ENCODE measurements at regions not wholly inside any gene's neighbourhood (a gene's known extent, or its start where the extent isn't known, plus 50 kb on each side); places are given as distances from the start of the nearest gene placed in this dataset.
A peak's percentile ranks its signal among the peaks of the same experiment; 100 is the strongest.

DNA sequence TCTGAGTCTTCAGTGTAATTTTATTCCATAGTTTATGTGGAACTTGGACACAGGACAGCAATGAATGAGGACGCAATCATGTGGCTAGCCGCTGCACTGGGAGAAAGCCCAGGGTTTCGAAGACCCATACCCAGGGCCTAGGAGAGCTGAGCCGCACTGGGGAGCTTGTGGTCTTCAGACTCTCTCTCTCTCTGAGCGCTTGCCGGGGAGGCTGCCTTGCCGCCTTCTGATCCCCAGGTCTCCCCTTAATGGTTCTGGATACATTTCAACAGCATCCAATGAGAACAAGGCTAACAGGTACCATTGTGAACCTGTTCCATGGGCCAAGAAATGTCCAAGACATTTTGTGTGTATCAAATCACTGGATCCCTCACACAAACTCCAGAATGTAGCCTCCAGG is 383.4 kb downstream of the ICE1 start:
- WGBS, 4 donors = 93 to 99% (median 96%) methylated on average over 7 of the region's 7 CpGs
- no peak for DNase-seq
- no peak for TF ChIP-seq POLR2A (IDR thresholded peaks at IDR 0.05)
- TF ChIP-seq, protein P1, sequence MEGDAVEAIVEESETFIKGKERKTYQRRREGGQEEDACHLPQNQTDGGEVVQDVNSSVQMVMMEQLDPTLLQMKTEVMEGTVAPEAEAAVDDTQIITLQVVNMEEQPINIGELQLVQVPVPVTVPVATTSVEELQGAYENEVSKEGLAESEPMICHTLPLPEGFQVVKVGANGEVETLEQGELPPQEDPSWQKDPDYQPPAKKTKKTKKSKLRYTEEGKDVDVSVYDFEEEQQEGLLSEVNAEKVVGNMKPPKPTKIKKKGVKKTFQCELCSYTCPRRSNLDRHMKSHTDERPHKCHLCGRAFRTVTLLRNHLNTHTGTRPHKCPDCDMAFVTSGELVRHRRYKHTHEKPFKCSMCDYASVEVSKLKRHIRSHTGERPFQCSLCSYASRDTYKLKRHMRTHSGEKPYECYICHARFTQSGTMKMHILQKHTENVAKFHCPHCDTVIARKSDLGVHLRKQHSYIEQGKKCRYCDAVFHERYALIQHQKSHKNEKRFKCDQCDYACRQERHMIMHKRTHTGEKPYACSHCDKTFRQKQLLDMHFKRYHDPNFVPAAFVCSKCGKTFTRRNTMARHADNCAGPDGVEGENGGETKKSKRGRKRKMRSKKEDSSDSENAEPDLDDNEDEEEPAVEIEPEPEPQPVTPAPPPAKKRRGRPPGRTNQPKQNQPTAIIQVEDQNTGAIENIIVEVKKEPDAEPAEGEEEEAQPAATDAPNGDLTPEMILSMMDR (IDR thresholded peaks at IDR 0.05) = no peak
- intact Hi-C loops (cut with DNase I) = loop anchor here in 1 of 10 donors (10.0 kb wide), 1 partner anchor 121 kb away; no protein-coding TSS in a partner anchor
- Histone ChIP-seq H3K27me3 (no peaks in the 10 kb centered on the region), H3K9me3 (no peaks in the 10 kb centered on the region), H3K36me3 (no peaks in the 10 kb centered on the region), H3K27ac (no peak overlapping the region), H3K4me1 (peaks cover 0 to 6% (median 0%) of the 10 kb centered on the region in 12 donors), H3K4me3 (no peak overlapping the region)
- no peak for ATAC-seq

DNA sequence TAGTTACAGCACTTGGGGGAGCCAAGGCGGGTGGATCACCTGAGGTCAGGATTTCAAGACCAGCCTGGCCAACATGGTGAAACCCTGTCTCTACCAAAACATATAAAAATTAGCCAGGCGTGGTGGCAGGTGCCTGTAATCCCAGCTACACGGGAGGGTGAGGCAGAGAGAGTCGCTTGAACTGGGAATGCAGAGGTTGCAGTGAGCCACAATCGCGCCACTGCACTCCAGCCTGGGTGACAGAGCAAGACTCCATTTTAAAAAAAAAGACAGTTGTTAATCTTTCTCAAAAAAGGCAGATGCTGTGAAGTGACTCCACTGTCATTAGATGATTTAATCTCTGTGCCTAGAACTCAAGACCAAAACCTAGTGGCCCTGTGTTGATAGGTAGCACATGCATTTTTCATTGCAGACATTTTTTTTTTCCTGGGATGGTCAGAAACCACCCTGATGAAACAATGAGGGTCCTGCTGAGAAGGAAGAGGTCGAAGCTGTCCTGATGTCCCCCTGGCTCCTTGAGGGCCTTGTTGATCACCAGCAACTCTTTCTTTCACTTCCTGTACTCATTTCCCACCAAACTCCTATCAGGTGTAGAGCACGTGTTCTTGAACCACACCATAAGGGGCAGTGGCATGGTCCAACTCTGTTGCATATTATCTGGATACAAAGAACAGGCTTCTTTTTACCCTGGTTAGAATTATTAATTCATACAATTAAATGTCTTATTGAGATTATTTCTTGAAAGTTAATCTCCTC is 382.2 kb downstream of the ICE1 start:
- no peak overlapping the region for H3K4me3 ChIP-seq
- WGBS, 4 donors = 82 to 90% (median 87%) methylated on average over 8 of the region's 8 CpGs

DNA sequence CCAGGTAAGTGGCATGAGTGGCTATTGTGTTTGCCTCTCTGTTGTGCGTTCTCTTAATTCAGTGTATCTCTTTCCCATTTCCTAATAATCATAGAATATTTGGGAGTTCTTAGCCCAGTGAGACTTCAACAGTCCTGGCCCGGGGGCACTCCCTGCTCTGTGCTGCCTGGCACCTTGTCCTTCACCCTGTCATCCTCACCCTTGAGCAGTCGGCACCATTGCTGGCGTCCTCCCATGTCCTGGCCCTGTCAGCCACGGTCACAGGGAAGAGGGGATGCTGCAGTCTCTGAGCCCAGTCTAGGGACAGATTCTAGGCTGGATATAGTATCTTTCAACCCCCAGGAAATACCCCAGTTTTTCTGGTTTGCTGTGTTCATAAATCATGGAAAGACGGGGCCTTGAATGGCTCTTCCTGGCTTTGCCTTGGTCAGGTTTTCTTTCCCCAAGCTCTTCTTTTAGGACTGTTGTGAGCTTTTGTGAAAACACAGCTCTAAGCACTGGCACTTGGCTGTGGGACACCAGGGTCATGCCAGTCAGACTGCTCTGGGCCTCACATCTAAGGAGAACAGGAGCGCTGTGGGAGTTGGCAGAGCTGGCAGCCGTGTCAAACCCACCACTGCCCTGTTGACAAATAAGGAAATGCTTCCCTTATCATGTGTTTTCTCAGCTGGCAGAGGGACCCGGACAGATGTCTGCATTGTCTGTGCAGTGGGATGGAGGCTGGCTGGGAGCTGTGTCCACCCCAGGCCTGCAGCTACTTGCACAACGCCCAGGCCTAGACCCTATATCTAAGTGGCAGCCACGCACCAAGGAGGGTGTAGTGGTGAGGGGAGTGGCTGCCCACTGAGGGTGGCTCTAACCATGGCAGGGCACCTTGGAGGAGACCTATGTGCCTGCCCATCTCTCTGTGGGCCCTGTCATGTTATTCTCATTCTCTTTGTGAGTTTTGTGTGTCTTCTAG is 378.6 kb downstream of the ICE1 start:
- TF ChIP-seq, protein P1 (IDR thresholded peaks at IDR 0.05) = no peak
- TF ChIP-seq POLR2A (IDR thresholded peaks at IDR 0.05) = no peak
- H3K4me3 ChIP-seq = no peak overlapping the region
- H3K9me3 ChIP-seq = no peaks in the 10 kb centered on the region
- H3K4me1 ChIP-seq = peaks cover 0 to 17% (median 6%) of the 10 kb centered on the region in 12 donors
- no peaks in the 10 kb centered on the region for H3K27me3 ChIP-seq
- ATAC-seq (peak; percentile 54 to 78 (median 64)), DNase-seq (peak in 3 of 5 donors; percentile 59 to 67 (median 60))
- peak overlapping the region in 7 of 12 donors; percentile 10 to 61 (median 42) for H3K27ac ChIP-seq
- intact Hi-C loops (cut with DNase I) = loop anchor here in 1 of 10 donors (10.0 kb wide), 1 partner anchor 116 kb away; no protein-coding TSS in a partner anchor
- no peaks in the 10 kb centered on the region for H3K36me3 ChIP-seq
- 53 to 59% (median 58%) methylated on average over 11 of the region's 11 CpGs for WGBS, 4 donors

More for the DNA sequence above, 382.2 kb downstream of the ICE1 start:
- Histone ChIP-seq H3K9me3 (no peaks in the 10 kb centered on the region), H3K4me1 (peaks cover 0 to 7% (median 0%) of the 10 kb centered on the region in 12 donors), H3K36me3 (no peaks in the 10 kb centered on the region), H3K27ac (no peak overlapping the region), H3K27me3 (no peaks in the 10 kb centered on the region)
- ATAC-seq (no peak), DNase-seq (no peak)
- TF ChIP-seq POLR2A (IDR thresholded peaks at IDR 0.05) = no peak
- TF ChIP-seq, protein P1 (IDR thresholded peaks at IDR 0.05) = no peak
- intact Hi-C loops (cut with DNase I) = loop anchor here in 1 of 10 donors (10.0 kb wide), 1 partner anchor 120 kb away; no protein-coding TSS in a partner anchor

All from heart left ventricle (tissue), 16 donors.